ENCODE measurements at regions not wholly inside any gene's neighbourhood (a gene's known extent, or its start where the extent isn't known, plus 50 kb on each side); places are given as distances from the start of the nearest gene placed in this dataset.

DNA sequence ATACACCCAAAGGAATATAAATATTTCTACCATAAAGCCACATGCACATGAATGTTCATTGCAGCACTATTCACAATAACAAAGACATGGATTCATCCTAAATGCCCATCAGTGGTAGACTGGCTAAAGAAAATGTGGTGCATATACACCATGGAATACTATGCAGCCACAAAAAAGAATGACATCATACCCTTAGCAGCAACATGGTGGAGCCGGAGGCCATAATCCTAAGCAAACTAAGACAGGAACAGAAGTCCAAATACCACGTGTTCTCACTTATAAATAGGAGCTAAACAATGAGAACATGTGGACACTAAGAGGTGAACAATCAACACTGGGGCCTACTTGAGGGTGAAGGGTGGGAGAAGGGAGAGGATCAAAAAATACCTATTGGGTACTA, 198.5 kb downstream of the BMP4 start:
- no CpG with 5 or more reads among the region's 2 CpGs for WGBS (ENCODE audit: insufficient coverage)
- no peak for DNase-seq
- no peaks in the 10 kb centered on the region for H3K27me3 ChIP-seq (ENCODE audit: control insufficient read depth, insufficient read depth, low read length)
- no peak overlapping the region for H3K4me3 ChIP-seq (ENCODE audit: low read length)
- H3K4me1 ChIP-seq (ENCODE audit: control insufficient read depth, insufficient read depth, low read length), result no peaks in the 10 kb centered on the region
- H3K27ac ChIP-seq (ENCODE audit: low read length), result no peak overlapping the region
- H3K9me3 ChIP-seq (replicated peaks; ENCODE audit: control insufficient read depth, low read depth, low read length), result no peaks in the 10 kb centered on the region
- no peaks in the 10 kb centered on the region for H3K36me3 ChIP-seq (ENCODE audit: control insufficient read depth, insufficient read depth, low read length)

- Histone ChIP-seq H3K4me3 (ENCODE audit: low read length) (no peak overlapping the region), H3K36me3 (ENCODE audit: control insufficient read depth, insufficient read depth, low read length) (no peaks in the 10 kb centered on the region), H3K27me3 (ENCODE audit: control insufficient read depth, insufficient read depth, low read length) (no peaks in the 10 kb centered on the region), H3K27ac (ENCODE audit: low read length) (no peak overlapping the region), H3K4me1 (ENCODE audit: control insufficient read depth, insufficient read depth, low read length) (no peaks in the 10 kb centered on the region), H3K9me3 (replicated peaks; ENCODE audit: control insufficient read depth, low read depth, low read length) (no peaks in the 10 kb centered on the region)
- DNase-seq, result no peak
Observed at GRCh38 chr14:53757732-53758131, 198.9 kb downstream of the BMP4 start.

GRCh38 chr14:53751650-53752049, 205.0 kb downstream of the BMP4 start:
- DNase-seq, result no peak
- Histone ChIP-seq H3K4me3 (ENCODE audit: low read length) (no peak overlapping the region), H3K27ac (ENCODE audit: low read length) (no peak overlapping the region), H3K9me3 (replicated peaks; ENCODE audit: control insufficient read depth, low read depth, low read length) (no peaks in the 10 kb centered on the region), H3K4me1 (ENCODE audit: control insufficient read depth, insufficient read depth, low read length) (no peaks in the 10 kb centered on the region), H3K27me3 (ENCODE audit: control insufficient read depth, insufficient read depth, low read length) (no peaks in the 10 kb centered on the region), H3K36me3 (ENCODE audit: control insufficient read depth, insufficient read depth, low read length) (no peaks in the 10 kb centered on the region)
- WGBS (ENCODE audit: insufficient coverage), result 100% methylated on average over 2 of the region's 3 CpGs

- no peak for DNase-seq
- Histone ChIP-seq H3K27me3 (ENCODE audit: control insufficient read depth, insufficient read depth, low read length) (no peaks in the 10 kb centered on the region), H3K9me3 (replicated peaks; ENCODE audit: control insufficient read depth, low read depth, low read length) (no peaks in the 10 kb centered on the region), H3K27ac (ENCODE audit: low read length) (no peak overlapping the region), H3K36me3 (ENCODE audit: control insufficient read depth, insufficient read depth, low read length) (no peaks in the 10 kb centered on the region), H3K4me3 (ENCODE audit: low read length) (no peak overlapping the region), H3K4me1 (ENCODE audit: control insufficient read depth, insufficient read depth, low read length) (no peaks in the 10 kb centered on the region)
- WGBS (ENCODE audit: insufficient coverage), result no CpG with 5 or more reads among the region's 1 CpG
Observed at GRCh38 chr14:53748691-53749090, 207.9 kb downstream of the BMP4 start.

- no peak overlapping the region for H3K27ac ChIP-seq (ENCODE audit: low read length)
- WGBS (ENCODE audit: insufficient coverage), result no CpG with 5 or more reads among the region's 1 CpG
- no peaks in the 10 kb centered on the region for H3K27me3 ChIP-seq (ENCODE audit: control insufficient read depth, insufficient read depth, low read length)
- peak; percentile 28 for DNase-seq
- H3K4me3 ChIP-seq (ENCODE audit: low read length), result no peak overlapping the region
- no peaks in the 10 kb centered on the region for H3K9me3 ChIP-seq (replicated peaks; ENCODE audit: control insufficient read depth, low read depth, low read length)
- no peaks in the 10 kb centered on the region for H3K4me1 ChIP-seq (ENCODE audit: control insufficient read depth, insufficient read depth, low read length)
- no peaks in the 10 kb centered on the region for H3K36me3 ChIP-seq (ENCODE audit: control insufficient read depth, insufficient read depth, low read length)
Observed at GRCh38 chr14:53744857-53745256, 211.8 kb downstream of the BMP4 start.

DNA sequence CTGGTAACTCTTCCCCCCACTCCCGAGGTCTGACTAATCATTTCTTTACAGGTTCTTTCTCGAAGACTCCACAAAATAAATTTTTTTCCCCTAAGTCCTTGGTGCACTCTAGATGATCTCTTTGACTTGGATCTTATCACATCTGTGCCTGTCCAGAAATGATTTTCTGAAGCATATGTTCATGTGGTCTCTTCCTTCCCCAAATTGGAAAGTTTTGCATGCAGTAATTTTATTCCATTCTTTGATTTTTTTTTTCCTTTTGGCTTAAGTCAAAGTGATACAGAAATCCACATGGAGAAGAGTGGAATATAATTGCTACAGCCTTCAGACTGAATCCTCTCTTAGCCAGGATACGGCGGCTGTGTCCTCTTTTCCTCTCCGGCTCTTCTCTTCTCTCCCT, 213.3 kb downstream of the BMP4 start:
- WGBS (ENCODE audit: insufficient coverage), result 24% methylated on average over 2 of the region's 5 CpGs
- no peaks in the 10 kb centered on the region for H3K27me3 ChIP-seq (ENCODE audit: control insufficient read depth, insufficient read depth, low read length)
- no peaks in the 10 kb centered on the region for H3K36me3 ChIP-seq (ENCODE audit: control insufficient read depth, insufficient read depth, low read length)
- H3K27ac ChIP-seq (ENCODE audit: low read length), result no peak overlapping the region
- H3K4me3 ChIP-seq (ENCODE audit: low read length), result no peak overlapping the region
- no peaks in the 10 kb centered on the region for H3K4me1 ChIP-seq (ENCODE audit: control insufficient read depth, insufficient read depth, low read length)
- DNase-seq, result peak; percentile 68
- H3K9me3 ChIP-seq (replicated peaks; ENCODE audit: control insufficient read depth, low read depth, low read length), result no peaks in the 10 kb centered on the region

DNA sequence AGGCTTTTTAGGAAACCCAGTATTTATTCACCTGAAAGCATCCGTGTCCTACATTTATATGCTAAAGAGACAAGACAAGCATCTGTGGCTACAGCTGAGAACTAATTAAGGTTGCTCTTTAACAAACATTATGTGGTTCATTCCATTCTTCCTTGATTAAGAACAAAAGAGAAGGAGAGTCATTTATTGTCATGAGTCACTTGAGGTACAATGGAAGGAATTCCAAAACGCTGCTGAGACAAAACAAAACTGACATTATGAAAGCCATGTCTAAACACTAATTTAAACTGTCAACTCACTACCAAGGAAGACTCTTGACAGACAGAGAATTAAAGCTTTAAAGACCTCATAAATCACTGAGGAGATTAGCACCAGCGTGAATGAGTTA, 214.4 kb downstream of the BMP4 start:
- Histone ChIP-seq H3K36me3 (ENCODE audit: control insufficient read depth, insufficient read depth, low read length) (no peaks in the 10 kb centered on the region), H3K27me3 (ENCODE audit: control insufficient read depth, insufficient read depth, low read length) (no peaks in the 10 kb centered on the region), H3K27ac (ENCODE audit: low read length) (no peak overlapping the region), H3K4me1 (ENCODE audit: control insufficient read depth, insufficient read depth, low read length) (no peaks in the 10 kb centered on the region), H3K9me3 (replicated peaks; ENCODE audit: control insufficient read depth, low read depth, low read length) (no peaks in the 10 kb centered on the region), H3K4me3 (ENCODE audit: low read length) (no peak overlapping the region)
- WGBS (ENCODE audit: insufficient coverage), result no CpG with 5 or more reads among the region's 3 CpGs
- DNase-seq, result no peak

GRCh38 chr14:53741479-53742232, 215.0 kb downstream of the BMP4 start:
- no peaks in the 10 kb centered on the region for H3K4me1 ChIP-seq (ENCODE audit: control insufficient read depth, insufficient read depth, low read length)
- no peaks in the 10 kb centered on the region for H3K9me3 ChIP-seq (replicated peaks; ENCODE audit: control insufficient read depth, low read depth, low read length)
- WGBS (ENCODE audit: insufficient coverage), result 32% methylated on average over 2 of the region's 5 CpGs
- no peak overlapping the region for H3K27ac ChIP-seq (ENCODE audit: low read length)
- no peaks in the 10 kb centered on the region for H3K36me3 ChIP-seq (ENCODE audit: control insufficient read depth, insufficient read depth, low read length)
- no peak overlapping the region for H3K4me3 ChIP-seq (ENCODE audit: low read length)
- DNase-seq, result peak; percentile 62
- no peaks in the 10 kb centered on the region for H3K27me3 ChIP-seq (ENCODE audit: control insufficient read depth, insufficient read depth, low read length)

DNA sequence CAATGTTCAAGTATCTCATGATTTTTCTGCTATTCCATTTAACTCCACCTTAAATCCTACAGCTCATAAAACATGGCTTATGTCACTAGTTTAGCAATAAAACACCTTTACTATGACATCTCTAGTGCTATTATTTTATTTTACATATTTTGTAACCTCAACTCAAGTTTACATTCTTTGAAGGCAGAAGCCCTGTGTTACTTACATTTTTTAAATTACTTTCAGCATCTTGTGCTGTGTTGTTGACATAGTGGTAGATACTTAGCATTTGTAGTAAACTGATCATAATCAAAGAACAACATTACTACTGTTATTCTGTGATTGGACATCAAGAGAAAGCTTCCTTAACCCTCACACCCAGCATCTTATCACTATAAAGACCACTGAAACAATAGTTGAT, 216.1 kb downstream of the BMP4 start:
- DNase-seq, result no peak
- H3K9me3 ChIP-seq (replicated peaks; ENCODE audit: control insufficient read depth, low read depth, low read length), result no peaks in the 10 kb centered on the region
- H3K4me1 ChIP-seq (ENCODE audit: control insufficient read depth, insufficient read depth, low read length), result no peaks in the 10 kb centered on the region
- no peak overlapping the region for H3K27ac ChIP-seq (ENCODE audit: low read length)
- no peaks in the 10 kb centered on the region for H3K36me3 ChIP-seq (ENCODE audit: control insufficient read depth, insufficient read depth, low read length)
- no peaks in the 10 kb centered on the region for H3K27me3 ChIP-seq (ENCODE audit: control insufficient read depth, insufficient read depth, low read length)
- no peak overlapping the region for H3K4me3 ChIP-seq (ENCODE audit: low read length)

GRCh38 chr14:53735916-53736315, 220.7 kb downstream of the BMP4 start:
- H3K36me3 ChIP-seq (ENCODE audit: control insufficient read depth, insufficient read depth, low read length), result no peaks in the 10 kb centered on the region
- DNase-seq, result peak; percentile 46
- no CpG with 5 or more reads among the region's 2 CpGs for WGBS (ENCODE audit: insufficient coverage)
- H3K4me1 ChIP-seq (ENCODE audit: control insufficient read depth, insufficient read depth, low read length), result no peaks in the 10 kb centered on the region
- H3K9me3 ChIP-seq (replicated peaks; ENCODE audit: control insufficient read depth, low read depth, low read length), result no peaks in the 10 kb centered on the region
- H3K27me3 ChIP-seq (ENCODE audit: control insufficient read depth, insufficient read depth, low read length), result no peaks in the 10 kb centered on the region
- no peak overlapping the region for H3K27ac ChIP-seq (ENCODE audit: low read length)
- no peak overlapping the region for H3K4me3 ChIP-seq (ENCODE audit: low read length)

DNA sequence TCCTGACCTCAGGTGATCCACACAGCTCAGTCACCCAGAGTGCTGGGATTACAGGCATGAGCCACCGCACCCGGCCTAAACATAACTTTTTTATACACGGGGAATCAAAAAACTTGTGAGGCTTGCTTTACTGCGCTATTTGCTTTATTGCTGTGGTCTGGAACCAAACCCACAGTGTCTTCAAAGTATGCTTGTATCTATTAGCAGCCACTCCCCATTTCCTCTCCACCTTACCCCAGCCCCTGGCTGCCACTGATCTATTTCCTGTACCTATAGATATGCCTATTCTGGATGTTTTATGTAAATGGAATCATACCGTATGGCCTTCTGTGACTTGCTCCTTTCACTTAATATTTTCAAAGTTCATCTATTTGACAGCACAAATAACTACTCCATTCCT, 233.4 kb downstream of the BMP4 start:
- 95% methylated on average over 4 of the region's 5 CpGs for WGBS (ENCODE audit: insufficient coverage)

More for the DNA sequence above, 233.4 kb downstream of the BMP4 start:
- H3K4me1 ChIP-seq (ENCODE audit: control insufficient read depth, insufficient read depth, low read length), result no peaks in the 10 kb centered on the region
- no peak overlapping the region for H3K4me3 ChIP-seq (ENCODE audit: low read length)
- no peaks in the 10 kb centered on the region for H3K9me3 ChIP-seq (replicated peaks; ENCODE audit: control insufficient read depth, low read depth, low read length)
- no peak overlapping the region for H3K27ac ChIP-seq (ENCODE audit: low read length)
- DNase-seq, result no peak
- H3K36me3 ChIP-seq (ENCODE audit: control insufficient read depth, insufficient read depth, low read length), result no peaks in the 10 kb centered on the region
- no peaks in the 10 kb centered on the region for H3K27me3 ChIP-seq (ENCODE audit: control insufficient read depth, insufficient read depth, low read length)
